ENCODE measurements at regions not wholly inside any gene's neighbourhood (a gene's known extent, or its start where the extent isn't known, plus 50 kb on each side); places are given as distances from the start of the nearest gene placed in this dataset.

GRCh38 chr5:167626341-167627123 lies 664.9 kb upstream of the WWC1 start:
- DNase-seq (ENCODE audit: low read depth in 2 of 2): no peak

- DNase-seq (ENCODE audit: low read depth in 2 of 2): no peak
These were observed 661.8 kb upstream of the WWC1 start for GRCh38 chr5:167629634-167630033.

DNA sequence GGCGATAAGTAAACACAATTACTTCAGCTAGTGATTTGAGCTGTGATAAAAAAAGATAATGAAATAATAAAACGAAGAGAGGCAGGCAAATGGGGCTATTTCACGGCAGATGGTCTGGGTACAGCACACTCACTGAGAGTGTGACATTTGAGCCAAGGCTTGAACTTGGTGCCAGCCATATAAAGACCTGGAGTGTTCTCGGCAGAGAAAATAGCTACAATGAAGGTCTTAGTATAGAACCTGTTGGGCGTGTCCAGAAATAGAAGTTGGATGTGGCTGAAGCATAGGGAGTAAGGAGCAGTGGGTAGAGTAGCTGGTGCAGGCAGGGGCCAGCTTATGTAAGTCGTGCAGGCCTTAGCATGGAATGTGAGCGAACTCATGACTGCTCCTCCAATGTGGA lies 660.3 kb upstream of the WWC1 start:
- no peak for DNase-seq (ENCODE audit: low read depth in 2 of 2)

DNA sequence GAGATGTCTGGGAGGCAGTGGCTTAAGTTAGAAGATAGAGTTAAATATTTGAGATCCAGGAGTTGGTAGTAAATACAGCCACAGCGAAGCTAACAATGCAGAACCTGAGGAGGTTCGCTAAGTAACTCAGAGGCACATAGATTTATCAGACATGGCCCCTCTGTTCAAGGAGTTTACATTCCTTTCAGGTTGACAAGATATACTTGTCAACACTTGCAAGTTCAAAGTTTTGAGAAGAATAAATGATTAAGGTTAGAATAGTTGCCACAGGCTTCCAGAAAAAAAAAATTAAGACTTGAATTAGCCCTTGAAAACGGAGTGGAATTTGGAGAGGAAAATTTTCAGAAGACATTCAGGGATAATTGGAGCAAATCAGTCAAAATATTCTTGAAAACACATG lies 658.3 kb upstream of the WWC1 start:
- no peak for DNase-seq (ENCODE audit: low read depth in 2 of 2)

GRCh38 chr5:167633931-167634341 lies 657.5 kb upstream of the WWC1 start:
- no peak for DNase-seq (ENCODE audit: low read depth in 2 of 2)

GRCh38 chr5:167634432-167634831 lies 657.0 kb upstream of the WWC1 start:
- no peak for DNase-seq (ENCODE audit: low read depth in 2 of 2)

- no peak for DNase-seq (ENCODE audit: low read depth in 2 of 2)
These were observed 652.6 kb upstream of the WWC1 start for GRCh38 chr5:167638816-167639215.

DNA sequence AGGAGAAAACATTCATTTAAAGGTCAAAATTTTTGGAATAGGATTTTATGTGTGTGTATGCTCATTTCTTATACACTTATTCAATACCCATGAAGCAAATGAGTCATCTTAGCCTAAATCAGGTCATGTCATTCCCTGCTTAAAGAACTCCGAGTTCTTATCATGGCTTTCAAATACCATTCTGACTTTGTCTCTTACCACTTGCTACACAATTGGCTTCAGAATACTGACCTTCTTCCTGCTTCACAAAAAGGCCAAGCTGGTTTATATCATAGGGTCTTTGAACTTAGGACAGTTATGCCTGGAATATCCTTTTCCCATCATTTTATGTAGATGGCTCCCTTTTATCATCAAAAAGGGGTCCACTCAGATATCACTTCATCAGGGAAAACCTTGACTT lies 652.2 kb upstream of the WWC1 start:
- DNase-seq (ENCODE audit: low read depth in 2 of 2): no peak

DNA sequence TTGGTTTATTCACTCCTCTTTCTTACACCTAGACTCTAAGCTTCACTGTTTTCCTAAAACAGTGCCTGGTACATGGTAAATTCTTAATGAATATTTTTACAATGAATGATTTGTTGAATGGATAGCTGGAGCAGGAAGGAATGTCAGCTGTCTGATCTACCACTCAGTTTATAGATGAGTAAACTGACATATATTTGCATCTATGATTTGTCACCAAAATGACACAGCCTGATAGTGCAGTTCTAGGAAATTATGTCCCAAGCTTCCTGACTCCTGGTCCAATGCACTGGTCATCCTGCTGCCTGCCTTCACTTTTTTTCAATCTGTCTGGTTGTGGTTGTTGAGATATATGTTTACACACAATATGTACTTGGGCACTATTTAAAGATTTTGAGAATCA lies 651.7 kb upstream of the WWC1 start:
- DNase-seq (ENCODE audit: low read depth in 2 of 2): no peak

DNA sequence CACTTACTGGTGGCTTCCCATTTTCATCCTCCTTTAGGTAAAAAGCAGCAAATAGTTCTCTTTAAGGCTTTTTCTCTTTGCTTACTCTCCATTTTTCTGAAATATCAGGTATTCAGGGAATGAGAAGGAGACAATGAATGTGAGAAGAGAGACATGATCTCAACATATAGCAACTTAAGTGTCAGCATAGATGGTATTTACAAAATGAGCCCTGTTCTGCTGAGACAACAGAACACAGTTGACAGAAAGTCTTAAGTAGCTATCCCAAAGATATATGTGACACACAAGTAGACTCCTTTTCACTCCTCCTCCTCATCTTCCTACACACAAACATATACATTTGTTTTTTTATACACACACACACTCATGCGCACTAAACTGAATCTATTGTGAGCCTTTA lies 649.3 kb upstream of the WWC1 start:
- DNase-seq (ENCODE audit: low read depth in 2 of 2): no peak

DNA sequence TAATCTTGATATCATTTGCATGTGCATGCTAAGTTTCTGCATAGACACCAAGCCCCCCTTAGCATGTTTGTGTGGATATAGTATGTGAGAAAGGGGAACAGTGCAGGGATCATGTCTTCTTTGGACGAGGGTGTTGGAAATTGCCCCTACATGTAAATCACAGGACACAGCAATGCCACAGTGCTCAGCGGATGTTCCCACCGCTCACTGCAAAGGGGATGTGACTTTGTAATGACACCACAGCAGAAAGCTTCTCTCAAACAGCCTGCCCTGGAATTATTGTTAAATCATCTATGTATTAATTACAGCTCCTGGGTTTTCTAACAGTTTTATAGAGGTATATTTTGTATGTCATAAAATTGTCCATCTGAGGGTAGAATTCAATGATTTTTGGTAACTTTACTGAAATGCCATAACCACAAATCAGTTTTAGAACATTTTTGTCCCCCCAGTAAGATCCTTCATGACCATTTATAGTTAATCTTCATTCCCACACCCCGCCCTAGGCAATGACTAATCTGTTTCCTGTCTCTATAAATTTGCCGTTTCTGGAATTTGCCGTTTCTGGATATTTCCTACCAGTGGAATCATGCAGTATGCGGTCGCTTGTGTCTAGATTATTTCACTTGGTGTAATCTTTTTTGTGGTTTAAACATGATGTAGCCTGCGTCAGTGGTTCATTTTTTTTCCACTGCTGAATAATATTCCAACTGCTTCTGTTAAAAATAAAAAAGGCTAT lies 648.5 kb upstream of the WWC1 start:
- no peak for DNase-seq (ENCODE audit: low read depth in 2 of 2)

- DNase-seq (ENCODE audit: low read depth in 2 of 2): no peak
These were observed 647.7 kb upstream of the WWC1 start for GRCh38 chr5:167643631-167644280.

GRCh38 chr5:167644619-167645018 lies 646.8 kb upstream of the WWC1 start:
- no peak for DNase-seq (ENCODE audit: low read depth in 2 of 2)

GRCh38 chr5:167649471-167649870 lies 642.0 kb upstream of the WWC1 start:
- no peak for DNase-seq (ENCODE audit: low read depth in 2 of 2)

- no peak for DNase-seq (ENCODE audit: low read depth in 2 of 2)
These were observed 638.8 kb upstream of the WWC1 start for GRCh38 chr5:167652690-167653089.

GRCh38 chr5:167653645-167654106 lies 637.8 kb upstream of the WWC1 start:
- DNase-seq (ENCODE audit: low read depth in 2 of 2): no peak

DNA sequence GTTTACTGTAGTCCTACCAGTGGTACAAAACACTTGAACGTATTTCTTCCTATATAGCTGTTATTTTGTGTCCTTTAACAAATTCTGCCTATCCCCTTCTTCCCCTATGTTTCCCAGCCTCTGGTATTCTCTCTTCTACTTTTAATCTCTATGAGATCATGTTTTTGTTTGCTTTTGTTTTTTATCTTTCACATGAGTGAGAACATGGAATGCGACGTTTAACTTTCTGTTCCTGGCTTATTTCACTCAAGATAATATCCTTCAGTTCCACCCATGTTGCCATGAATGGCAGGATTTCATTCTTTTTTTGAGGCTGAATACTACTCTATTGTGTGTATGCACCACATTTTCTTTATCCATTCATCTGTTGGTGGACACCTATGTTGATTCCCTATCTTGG lies 634.4 kb upstream of the WWC1 start:
- no peak for DNase-seq (ENCODE audit: low read depth in 2 of 2)

DNA sequence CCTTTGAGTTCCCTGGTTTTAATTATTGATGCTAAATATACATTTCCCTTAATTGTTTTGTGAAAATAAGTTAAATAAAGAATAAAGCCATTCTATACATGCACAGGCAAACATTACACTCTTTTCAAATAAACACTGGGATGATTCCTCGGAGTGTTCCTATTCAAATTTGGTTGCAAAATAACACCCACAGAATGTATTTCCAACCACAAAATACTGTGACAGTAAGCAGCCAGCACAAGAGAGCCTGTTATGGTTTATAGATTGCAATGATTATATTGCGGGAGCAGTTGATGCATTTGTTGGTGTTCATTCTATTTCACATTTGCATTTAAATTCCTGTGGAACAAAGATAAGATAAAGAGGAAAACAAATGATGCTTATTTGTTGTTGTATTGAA lies 632.6 kb upstream of the WWC1 start:
- DNase-seq (ENCODE audit: low read depth in 2 of 2): no peak

GRCh38 chr5:167661605-167662004 lies 629.8 kb upstream of the WWC1 start:
- DNase-seq (ENCODE audit: low read depth in 2 of 2): no peak

- no peak for DNase-seq (ENCODE audit: low read depth in 2 of 2)
These were observed 627.1 kb upstream of the WWC1 start for GRCh38 chr5:167664222-167664804.

DNA sequence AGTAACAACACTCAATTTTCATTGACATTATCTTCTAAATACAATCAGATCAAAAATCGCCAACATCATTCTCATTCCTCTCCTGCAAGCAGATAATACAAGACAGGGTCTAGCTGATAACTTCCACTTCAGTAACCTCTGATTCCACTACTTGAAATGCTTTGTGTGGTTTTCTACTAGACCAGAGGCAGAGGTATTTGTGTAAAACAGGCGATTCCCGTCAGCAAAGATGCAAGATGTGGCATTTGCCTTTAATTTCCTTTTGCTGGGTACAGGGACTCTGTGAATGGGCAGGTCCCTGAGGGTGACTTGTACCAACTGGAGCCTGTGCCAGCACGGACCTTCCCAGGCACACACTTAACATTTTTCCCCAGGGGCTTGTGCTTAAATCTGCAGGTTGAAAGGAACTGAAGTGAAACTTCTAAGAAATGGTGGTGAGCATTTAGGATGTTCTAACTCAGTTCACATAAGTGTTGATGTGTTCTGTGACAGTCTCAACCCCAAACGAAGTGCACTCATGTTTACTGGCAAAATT lies 625.5 kb upstream of the WWC1 start:
- no peak for DNase-seq (ENCODE audit: low read depth in 2 of 2)

DNA sequence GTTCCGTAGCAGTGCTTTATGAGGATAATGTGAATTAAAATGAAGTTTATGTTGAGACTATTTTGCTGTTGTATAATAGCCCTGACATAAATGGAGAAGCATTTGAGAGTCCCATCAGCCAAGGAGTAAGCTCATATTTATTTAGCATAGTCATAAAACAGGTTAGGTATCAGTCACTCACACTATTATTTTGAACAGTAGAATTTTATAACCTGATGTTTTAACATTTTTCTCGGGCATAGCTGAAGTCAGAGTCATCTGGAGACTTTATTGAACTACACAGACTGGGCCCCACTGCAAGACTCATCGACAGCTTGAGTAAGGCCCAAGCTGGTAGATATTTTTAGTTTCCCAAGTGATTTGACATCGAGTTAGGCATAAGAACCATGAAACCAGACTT lies 620.3 kb upstream of the WWC1 start:
- DNase-seq (ENCODE audit: low read depth in 2 of 2): no peak
